ENCODE measurements at regions not wholly inside any gene's neighbourhood (a gene's known extent, or its start where the extent isn't known, plus 50 kb on each side); places are given as distances from the start of the nearest gene placed in this dataset.
A peak's percentile ranks its signal among the peaks of the same experiment; 100 is the strongest.

- DNase-seq (ENCODE audit: low read depth, low spot score) = no peak
- H3K36me3 Mint-ChIP-seq (ENCODE audit: low read depth) = peaks cover 21% of the 10 kb centered on the region
- peaks cover 41% of the 10 kb centered on the region for H3K4me1 Mint-ChIP-seq
Measured at GRCh38 chr2:121877366-121877765, 121.9 kb downstream of the TSN start.

DNA sequence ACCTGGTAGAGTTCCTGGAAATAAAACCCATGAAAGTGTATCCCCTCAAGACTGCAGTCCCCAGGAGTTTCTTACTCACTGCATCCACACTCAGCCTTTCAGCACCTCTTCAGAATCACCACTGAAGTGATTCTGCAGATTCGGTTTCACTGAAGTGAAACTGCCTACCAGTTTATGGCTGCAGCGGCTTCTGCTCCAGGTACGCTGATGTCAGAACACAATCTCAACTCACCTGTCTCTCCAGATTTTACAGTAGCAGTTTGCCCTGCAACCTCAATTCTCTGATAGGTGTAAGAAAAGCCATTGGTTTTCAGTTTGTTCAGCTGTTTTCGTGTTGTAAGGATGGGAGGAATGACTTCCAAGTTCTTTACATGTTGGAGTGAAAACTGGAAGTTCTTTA, 124.8 kb downstream of the TSN start:
- Mint-ChIP-seq H3K27me3 (ENCODE audit: low read depth) (no peaks in the 10 kb centered on the region), H3K36me3 (ENCODE audit: low read depth) (peaks cover 26% of the 10 kb centered on the region), H3K9me3 (peaks cover 16% of the 10 kb centered on the region), H3K4me3 (no peak overlapping the region), H3K27ac (ENCODE audit: unreplicated experiment) (peak overlapping the region; percentile 30), H3K4me1 (peaks cover 41% of the 10 kb centered on the region)
- no peak for DNase-seq (ENCODE audit: low read depth, low spot score)
- TF ChIP-seq CTCF (conservative IDR thresholded peaks at IDR 0.05) = no peak

More at GRCh38 chr2:121877366-121877765, 121.9 kb downstream of the TSN start:
- no peak overlapping the region for H3K27ac Mint-ChIP-seq (ENCODE audit: unreplicated experiment)
- H3K9me3 Mint-ChIP-seq = peaks cover 10% of the 10 kb centered on the region
- H3K4me3 Mint-ChIP-seq = no peak overlapping the region
- H3K27me3 Mint-ChIP-seq (ENCODE audit: low read depth) = no peaks in the 10 kb centered on the region
- no peak for TF ChIP-seq CTCF (conservative IDR thresholded peaks at IDR 0.05)

- no peak for TF ChIP-seq CTCF (conservative IDR thresholded peaks at IDR 0.05)
- peak overlapping the region; percentile 86 for H3K27ac Mint-ChIP-seq (ENCODE audit: unreplicated experiment)
- peaks cover 29% of the 10 kb centered on the region for H3K36me3 Mint-ChIP-seq (ENCODE audit: low read depth)
- H3K27me3 Mint-ChIP-seq (ENCODE audit: low read depth) = no peaks in the 10 kb centered on the region
- H3K9me3 Mint-ChIP-seq = peaks cover 17% of the 10 kb centered on the region
- no peak overlapping the region for H3K4me3 Mint-ChIP-seq
- peaks cover 40% of the 10 kb centered on the region for H3K4me1 Mint-ChIP-seq
- no peak for DNase-seq (ENCODE audit: low read depth, low spot score)
Measured at GRCh38 chr2:121881038-121881437, 125.6 kb downstream of the TSN start.

DNA sequence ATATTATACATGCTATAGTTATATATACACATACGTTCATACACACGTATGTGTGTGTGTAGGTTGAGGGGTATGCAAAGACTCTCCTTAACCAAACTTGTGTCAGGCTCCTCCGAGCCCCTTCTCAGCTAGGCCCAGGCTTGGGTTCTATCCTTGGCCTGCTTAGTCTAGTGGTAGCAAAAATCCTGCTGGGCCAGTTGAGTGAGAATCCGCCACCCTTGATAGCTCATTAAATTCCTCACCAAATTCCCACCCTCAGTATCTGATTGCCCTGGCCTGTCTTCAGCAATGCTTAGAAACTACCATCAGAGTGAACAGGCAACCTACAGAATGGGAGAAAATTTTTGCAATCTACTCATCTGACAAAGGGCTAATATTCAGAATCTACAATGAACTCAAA, 126.5 kb downstream of the TSN start:
- peaks cover 29% of the 10 kb centered on the region for H3K36me3 Mint-ChIP-seq (ENCODE audit: low read depth)

GRCh38 chr2:121884078-121884477, 128.6 kb downstream of the TSN start:
- no peak for TF ChIP-seq CTCF (conservative IDR thresholded peaks at IDR 0.05)
- H3K9me3 Mint-ChIP-seq = peaks cover 13% of the 10 kb centered on the region
- peaks cover 53% of the 10 kb centered on the region for H3K4me1 Mint-ChIP-seq
- H3K36me3 Mint-ChIP-seq (ENCODE audit: low read depth) = peaks cover 21% of the 10 kb centered on the region
- H3K4me3 Mint-ChIP-seq = no peak overlapping the region
- no peak for DNase-seq (ENCODE audit: low read depth, low spot score)
- H3K27me3 Mint-ChIP-seq (ENCODE audit: low read depth) = no peaks in the 10 kb centered on the region
- H3K27ac Mint-ChIP-seq (ENCODE audit: unreplicated experiment) = peak overlapping the region; percentile 96

More for the DNA sequence above, 126.5 kb downstream of the TSN start:
- peaks cover 42% of the 10 kb centered on the region for H3K4me1 Mint-ChIP-seq
- H3K27me3 Mint-ChIP-seq (ENCODE audit: low read depth) = no peaks in the 10 kb centered on the region
- no peak overlapping the region for H3K4me3 Mint-ChIP-seq
- H3K27ac Mint-ChIP-seq (ENCODE audit: unreplicated experiment) = no peak overlapping the region
- TF ChIP-seq CTCF (conservative IDR thresholded peaks at IDR 0.05) = no peak
- DNase-seq (ENCODE audit: low read depth, low spot score) = no peak
- peaks cover 20% of the 10 kb centered on the region for H3K9me3 Mint-ChIP-seq

DNA sequence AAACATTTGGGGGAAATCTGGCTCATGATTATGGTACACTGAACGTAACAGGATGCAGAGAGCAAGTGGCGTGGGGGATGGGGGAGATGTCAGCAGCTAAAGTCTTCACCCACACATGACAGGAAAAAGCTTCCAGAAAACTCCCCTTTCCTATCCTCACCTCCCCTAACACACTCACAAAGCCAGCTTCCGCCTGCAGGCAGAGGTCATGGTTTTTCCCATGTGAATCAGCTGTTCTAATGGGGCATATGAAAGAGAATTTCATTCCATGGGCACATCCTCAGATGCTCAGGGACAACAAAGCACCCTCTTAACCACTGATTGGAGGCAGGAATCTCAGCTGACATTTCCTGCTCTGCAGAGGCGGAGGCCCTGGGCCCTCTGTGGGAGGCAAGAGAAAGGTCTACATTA, 129.1 kb downstream of the TSN start:
- no peak for TF ChIP-seq CTCF (conservative IDR thresholded peaks at IDR 0.05)
- H3K9me3 Mint-ChIP-seq = peaks cover 13% of the 10 kb centered on the region
- peak overlapping the region; percentile 79 for H3K4me3 Mint-ChIP-seq
- peaks cover 21% of the 10 kb centered on the region for H3K36me3 Mint-ChIP-seq (ENCODE audit: low read depth)
- H3K27me3 Mint-ChIP-seq (ENCODE audit: low read depth) = no peaks in the 10 kb centered on the region
- peak overlapping the region; percentile 96 for H3K27ac Mint-ChIP-seq (ENCODE audit: unreplicated experiment)
- peaks cover 55% of the 10 kb centered on the region for H3K4me1 Mint-ChIP-seq
- DNase-seq (ENCODE audit: low read depth, low spot score) = peak; percentile 49

All from neural crest cell (in vitro differentiated cells).